Hippocampal formation (tissue), 2 donors: ENCODE measurements at regions not wholly inside any gene's neighbourhood (a gene's known extent, or its start where the extent isn't known, plus 50 kb on each side); places are given as distances from the start of the nearest gene placed in this dataset.

Experiments used
- DNase-seq, 2 donors: peaks; one replicate each; lab custom pipeline; 2025; lab: John Stamatoyannopoulos, UW

- DNase-seq, result no peak
Observed at GRCh38 chr16:73459586-73459985, 411.7 kb upstream of the ZFHX3 start.

GRCh38 chr16:73457851-73458250, 409.9 kb upstream of the ZFHX3 start:
- no peak for DNase-seq

- DNase-seq, result no peak
Observed at GRCh38 chr16:73448970-73449369, 401.0 kb upstream of the ZFHX3 start.

DNA sequence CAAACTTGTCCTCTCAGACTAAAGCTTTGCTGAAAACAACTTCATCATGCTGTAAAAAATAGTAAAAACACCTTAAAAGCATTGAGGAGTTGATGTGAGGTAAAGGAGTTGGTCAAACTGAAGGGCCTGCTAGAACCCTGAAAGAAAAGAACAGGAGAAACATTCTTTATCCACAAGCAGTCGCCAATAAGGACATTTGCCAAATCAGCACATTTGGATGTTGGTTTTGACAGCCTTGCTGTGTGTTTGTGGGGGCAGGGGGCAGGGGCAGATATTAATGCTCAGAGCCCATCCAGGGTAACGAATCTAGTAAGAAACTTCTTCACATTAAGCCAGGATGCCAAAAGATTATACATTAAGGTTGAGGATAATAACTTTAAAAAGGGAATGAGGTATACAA, 399.9 kb upstream of the ZFHX3 start:
- no peak for DNase-seq

DNA sequence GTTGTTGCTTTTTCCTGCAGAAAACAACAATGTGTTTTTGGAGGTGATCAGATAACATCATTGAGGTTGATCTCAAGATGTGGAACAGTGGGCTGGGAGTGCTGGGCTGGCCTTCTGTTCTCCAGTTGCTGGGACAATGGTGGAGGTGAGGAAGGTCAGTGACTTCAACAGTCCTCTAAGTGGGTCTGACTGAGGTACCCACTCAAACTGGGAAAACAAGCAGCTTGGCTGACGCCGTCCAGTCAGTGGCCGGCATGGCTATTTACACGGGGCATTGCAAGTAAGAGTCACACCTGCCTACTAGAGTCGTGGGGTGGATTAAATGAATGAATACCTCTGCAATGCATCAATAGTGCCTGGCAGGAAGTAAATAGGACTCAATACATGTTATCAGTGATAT, 386.7 kb upstream of the ZFHX3 start:
- DNase-seq, result no peak

GRCh38 chr16:73433731-73434307, 385.9 kb upstream of the ZFHX3 start:
- no peak for DNase-seq

- no peak for DNase-seq
Observed at GRCh38 chr16:73432850-73433730, 385.2 kb upstream of the ZFHX3 start.

DNA sequence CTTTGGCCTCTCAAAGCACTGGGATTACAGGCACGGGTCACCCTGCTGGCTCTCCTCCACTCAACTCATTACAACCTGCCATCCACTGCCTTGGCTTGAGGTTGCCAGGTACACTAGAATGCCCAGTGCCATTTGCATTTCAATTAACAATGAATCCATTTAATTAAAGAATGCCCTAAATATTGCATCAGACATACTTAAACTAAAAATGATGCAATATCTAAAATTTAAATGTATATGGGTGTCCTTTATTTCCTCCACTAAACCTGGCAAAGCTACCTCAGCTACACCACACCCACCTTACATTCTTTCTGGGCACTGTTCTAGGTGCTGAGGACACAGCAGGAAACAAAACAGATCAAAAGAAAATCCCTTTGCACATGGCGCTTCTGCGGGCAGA, 382.2 kb upstream of the ZFHX3 start:
- no peak for DNase-seq

DNA sequence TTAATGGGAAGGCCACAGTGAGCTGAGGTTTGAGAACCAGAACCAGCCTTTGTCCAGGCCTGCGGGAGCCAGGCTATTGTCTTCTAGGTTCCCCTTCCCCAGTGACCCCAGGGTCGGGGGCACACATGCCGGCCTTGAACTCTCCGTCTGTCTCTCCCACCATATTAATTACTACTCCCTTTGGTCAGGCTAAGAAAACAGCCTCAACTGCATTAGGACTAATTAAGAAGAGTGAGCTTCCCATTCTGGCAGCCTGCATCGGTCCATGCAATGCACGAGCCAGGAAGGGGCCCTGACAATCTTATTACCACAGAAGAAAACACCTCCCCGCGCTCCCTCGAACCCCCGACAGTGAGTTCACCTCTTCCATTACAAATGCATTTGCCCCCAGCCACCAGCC, 380.2 kb upstream of the ZFHX3 start:
- no peak for DNase-seq

GRCh38 chr16:73427164-73427563, 379.2 kb upstream of the ZFHX3 start:
- no peak for DNase-seq

DNA sequence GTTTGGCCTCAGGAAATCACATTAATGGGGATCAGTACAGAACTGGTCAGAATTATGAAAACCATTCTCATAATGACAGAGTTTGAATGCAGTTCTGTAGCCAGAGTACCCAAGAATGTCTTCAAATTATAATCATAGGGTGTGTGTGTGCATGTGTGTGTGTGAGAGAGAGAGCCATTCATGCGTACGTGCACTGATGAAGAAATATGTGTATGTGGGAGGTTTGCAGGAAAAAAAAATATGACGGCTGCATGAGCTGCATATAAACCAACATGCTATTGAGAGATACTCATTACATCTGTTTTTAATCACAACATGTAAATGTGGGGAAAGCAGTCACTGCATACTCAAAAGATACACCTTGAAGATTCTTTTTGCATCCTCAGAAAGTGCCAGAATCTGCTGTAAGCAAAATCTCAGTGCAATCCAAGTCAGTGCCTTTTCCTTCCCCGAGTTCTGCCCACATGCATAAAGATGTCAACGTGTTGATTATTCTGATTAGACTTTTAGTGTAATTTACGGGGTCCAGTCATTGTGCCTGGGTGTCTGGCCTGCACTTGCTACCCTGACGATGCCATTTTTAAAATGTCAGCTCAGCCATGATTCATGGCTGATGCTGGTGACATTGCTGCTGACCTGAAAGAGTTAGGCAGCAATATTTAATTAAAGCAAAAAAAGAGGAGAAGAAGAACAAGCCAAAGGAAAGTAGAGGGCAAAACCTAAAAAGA, 378.7 kb upstream of the ZFHX3 start:
- no peak for DNase-seq

GRCh38 chr16:73420676-73421075, 372.7 kb upstream of the ZFHX3 start:
- no peak for DNase-seq

- no peak for DNase-seq
Observed at GRCh38 chr16:73420244-73420643, 372.3 kb upstream of the ZFHX3 start.

GRCh38 chr16:73418691-73419090, 370.8 kb upstream of the ZFHX3 start:
- no peak for DNase-seq

DNA sequence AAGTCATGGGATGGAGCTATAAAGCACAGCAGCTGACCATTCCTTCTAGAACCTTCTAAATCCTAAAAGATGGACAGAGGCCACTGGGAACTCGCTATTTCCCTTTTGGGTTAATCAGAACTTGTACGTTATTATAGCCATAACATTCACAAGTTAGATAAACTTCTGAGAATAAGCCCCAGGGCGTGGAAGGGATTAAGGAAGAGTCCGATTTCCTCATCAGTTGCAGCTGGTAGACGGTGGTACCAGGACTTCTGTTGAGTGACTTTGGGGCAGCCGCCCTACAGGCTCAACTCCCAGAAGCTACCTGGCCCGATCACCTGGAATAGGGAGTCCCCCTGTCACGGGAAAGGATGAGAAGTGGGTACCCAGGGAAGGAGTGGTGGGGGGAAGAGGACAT, 370.1 kb upstream of the ZFHX3 start:
- no peak for DNase-seq

GRCh38 chr16:73415286-73415685, 367.4 kb upstream of the ZFHX3 start:
- DNase-seq, result no peak

DNA sequence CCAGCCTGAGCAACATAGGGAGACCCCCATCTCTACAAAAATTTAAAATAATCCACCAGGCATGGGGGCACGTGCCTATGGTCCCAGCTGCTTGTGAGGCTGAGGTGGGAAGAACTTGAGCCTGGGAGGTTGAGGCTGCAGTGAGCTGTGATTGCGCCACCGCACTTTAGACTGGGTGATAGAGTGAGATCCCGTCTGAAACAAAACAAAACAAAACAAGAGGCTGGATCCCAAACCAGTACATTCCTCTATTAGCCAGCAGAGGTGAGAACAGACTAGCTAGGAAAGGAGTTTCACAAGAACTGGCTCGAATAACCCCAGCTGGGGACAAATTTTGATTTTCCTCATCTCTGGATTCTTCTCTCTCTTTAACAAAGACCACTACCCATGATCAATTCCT, 366.7 kb upstream of the ZFHX3 start:
- DNase-seq, result no peak

- DNase-seq, result no peak
Observed at GRCh38 chr16:73413830-73414190, 365.9 kb upstream of the ZFHX3 start.

DNA sequence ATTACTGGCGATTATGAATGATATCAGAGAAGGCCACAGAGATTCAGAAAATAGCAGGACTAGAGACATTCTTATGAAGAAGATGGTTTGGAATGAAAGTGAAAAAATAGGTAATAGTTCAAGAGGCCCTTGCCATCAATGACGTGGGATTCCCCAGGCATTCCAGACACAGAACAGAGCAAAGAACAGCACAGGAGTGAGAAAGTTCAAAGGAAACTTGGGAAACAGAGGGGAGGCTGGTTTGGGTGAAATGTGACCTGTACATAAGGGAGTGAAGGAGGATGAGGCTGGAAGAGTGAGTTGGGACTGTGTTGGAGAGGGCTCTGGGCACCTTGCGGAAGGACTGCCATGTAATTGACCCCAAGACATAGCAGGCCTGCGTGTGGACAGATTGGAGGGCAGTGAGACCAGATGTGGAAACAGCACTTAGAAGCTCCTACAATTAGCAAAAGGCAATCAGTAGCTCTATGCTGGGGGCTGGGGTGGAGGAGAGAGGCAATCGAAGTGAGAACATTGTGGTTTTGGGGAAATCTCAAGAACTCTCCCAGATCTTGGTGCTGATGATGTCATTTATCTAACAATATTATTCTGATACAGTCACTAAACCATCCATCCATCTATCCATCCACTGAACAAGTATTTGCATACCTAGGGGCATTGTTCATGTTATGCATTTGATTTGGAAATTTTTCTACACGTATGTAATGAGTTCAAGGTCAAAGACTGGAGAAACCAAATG, 365.3 kb upstream of the ZFHX3 start:
- no peak for DNase-seq

- no peak for DNase-seq
Observed at GRCh38 chr16:73412416-73412815, 364.5 kb upstream of the ZFHX3 start.

- no peak for DNase-seq
Observed at GRCh38 chr16:73408716-73409115, 360.8 kb upstream of the ZFHX3 start.

GRCh38 chr16:73408311-73408710, 360.4 kb upstream of the ZFHX3 start:
- no peak for DNase-seq
